HG03159 (cell line): ENCODE measurements at regions not wholly inside any gene's neighbourhood (a gene's known extent, or its start where the extent isn't known, plus 50 kb on each side); places are given as distances from the start of the nearest gene placed in this dataset.
"Not testable (repeated sequence)": the region's sequence is repeated elsewhere in the genome, so short reads cannot be mapped to it uniquely, and the experiment has no call there.

Experiments
- ATAC-seq: cut with Tn5 transposase; IDR thresholded peaks from one replicate; pipeline ENCODE4 v1.9.1; 2021; ENCODE audit warnings: mild to moderate bottlenecking, moderate library complexity; ENCODE audit not compliant: unreplicated experiment

DNA sequence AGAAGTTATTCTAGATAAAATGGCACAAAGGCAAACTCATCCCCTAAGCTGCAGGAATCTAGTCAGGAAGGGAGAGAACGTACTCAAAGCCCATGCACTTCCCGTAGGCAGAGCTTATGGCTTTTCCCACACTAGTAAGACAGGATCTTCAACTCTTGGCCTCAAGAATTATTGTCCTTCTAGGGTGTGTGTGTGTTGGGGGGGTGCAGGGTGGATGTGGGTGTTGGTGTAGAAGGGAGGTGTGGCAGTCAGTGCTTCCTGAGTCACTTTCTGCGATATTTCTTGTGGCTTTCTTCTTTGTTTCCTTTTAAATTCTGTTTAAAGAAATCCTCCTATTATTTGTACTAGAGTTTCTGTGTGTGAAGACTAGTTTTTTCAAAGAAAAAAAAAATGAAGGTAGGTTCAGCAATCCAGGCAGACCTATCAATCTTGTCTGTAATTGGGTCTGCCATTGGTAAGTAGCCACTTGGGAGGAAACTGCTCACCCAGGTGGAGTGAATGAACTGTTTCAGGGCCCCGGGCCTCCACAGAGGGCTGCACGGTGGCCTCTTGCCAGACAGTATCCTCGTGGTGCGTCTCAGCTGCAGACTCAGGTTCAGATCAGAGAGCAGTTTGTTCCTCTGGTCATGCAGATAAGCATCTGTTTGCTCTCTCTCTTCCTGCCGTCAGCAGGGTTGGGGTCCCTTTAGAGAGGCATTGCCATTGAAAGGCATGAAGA is 131.9 kb downstream of the NPR3 start:
- ATAC-seq = no peak

GRCh38 chr5:32843531-32843895 is 132.4 kb downstream of the NPR3 start:
- no peak for ATAC-seq

- no peak for ATAC-seq
Observed at GRCh38 chr5:32845171-32845570, 134.1 kb downstream of the NPR3 start.

DNA sequence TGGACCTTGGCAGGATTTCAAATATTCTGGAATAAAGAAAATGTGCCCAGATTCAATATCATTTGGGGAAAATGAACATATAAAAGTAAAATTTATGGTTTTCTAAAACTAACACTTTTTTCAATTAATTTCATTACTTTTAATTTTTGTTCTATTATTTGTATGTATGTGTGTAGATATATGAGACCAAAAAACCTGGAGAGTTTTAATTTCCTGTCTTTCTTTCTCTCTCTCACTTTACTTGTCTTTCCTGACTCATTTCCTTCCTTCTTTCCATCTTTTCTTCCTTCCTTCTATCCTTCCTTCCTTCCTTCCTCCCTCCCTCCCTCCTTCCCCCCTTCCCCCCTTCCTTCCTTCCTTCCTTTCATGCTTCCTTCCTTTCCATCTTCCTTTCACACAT is 137.0 kb downstream of the NPR3 start:
- ATAC-seq = no peak

GRCh38 chr5:32848681-32849080 is 137.6 kb downstream of the NPR3 start:
- ATAC-seq = no peak

DNA sequence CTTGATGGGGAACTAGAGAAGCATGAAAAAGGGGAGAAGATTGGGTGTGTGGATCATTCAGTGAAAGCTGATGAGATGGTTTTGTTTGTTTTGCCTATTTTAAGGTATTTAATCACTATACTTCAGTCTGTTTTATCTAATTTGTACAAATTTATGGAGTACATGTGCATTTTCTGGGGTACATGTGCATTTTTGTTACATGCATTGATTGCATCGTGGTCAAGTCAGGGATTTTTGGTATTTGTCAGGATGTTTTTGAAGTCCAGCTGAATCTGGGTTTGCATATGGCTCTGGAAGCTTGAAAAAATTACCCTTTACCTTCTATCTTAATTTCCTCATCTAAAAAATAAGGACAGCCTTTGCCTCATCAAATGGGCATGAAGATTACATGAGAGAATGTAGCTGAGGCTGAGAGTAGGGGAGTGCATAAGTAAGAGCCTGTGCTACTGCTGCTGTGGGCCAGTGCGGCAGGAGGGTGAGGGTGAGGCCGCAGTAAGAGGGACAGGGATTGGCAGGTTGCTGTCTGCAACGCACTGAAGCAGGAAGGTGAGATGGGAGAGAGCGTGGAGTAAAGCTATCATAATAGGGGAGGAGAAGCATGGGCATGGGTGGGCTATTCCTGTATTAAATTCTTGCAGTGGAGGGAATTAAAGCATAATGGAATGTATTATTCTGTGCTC is 139.8 kb downstream of the NPR3 start:
- no peak for ATAC-seq

DNA sequence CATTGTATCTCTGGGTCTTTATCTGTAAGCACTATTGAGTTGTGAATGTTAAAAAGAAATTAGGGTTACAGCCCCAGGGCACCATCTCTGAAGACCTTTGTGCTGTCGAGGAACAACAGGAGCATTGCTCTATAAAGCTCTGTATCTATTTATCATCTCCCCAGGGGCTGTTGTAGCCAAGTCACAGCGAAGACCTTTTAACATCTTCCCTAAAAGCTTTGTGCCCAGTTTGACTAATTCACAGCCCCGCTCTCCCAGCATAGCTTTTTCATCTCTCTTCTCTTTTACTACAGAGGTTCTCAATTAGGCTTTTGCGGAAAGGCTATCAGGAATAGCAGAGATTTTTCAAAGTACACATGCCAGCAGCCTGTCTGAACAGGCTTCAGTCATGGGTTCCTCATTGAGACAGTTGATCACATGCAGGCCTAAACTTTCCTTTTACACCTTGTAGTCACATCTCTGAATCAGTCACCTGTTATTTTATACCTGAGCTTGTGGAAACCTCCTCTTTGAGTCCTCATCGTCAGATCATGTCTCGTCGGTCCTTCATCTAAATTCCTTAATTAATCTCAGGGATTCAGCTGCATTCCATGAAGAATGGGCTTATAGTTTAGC is 140.5 kb downstream of the NPR3 start:
- ATAC-seq = no peak

DNA sequence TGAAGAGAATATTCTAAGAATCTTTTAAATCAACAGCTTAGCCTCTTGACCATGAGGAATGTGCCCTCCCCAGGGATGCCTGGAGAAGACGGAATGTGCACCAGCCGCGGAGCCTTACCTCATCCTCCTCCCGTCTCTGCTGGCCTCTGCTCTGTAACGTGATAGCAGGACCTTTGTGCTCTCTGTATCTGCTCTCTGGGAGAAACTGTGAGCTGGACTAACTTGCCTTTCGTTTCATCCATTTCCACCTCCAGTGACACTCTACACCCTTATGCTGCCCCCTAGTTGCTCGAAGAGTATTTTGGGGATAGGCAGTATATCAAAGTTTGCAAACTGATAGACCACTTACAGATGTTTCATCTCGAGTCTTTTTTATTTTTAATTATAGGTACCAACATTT is 141.4 kb downstream of the NPR3 start:
- no peak for ATAC-seq

DNA sequence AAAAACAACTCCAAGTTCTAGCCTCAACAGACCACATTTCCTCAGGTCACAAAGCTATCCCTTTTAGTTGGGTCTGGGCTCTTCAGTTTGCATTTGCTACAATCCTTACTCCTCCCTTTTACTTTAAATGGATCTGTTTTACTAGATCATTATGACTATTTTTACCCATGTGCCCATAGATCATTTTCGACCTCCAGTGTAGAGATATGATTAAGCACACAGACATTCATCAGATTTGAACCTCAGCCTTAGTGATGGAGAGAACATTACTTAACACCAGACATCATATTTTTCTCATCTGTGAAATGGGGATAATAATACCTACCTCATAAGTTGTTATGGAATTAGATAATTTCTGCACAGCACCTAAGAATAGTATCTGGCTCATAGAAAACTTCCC is 141.9 kb downstream of the NPR3 start:
- no peak for ATAC-seq

DNA sequence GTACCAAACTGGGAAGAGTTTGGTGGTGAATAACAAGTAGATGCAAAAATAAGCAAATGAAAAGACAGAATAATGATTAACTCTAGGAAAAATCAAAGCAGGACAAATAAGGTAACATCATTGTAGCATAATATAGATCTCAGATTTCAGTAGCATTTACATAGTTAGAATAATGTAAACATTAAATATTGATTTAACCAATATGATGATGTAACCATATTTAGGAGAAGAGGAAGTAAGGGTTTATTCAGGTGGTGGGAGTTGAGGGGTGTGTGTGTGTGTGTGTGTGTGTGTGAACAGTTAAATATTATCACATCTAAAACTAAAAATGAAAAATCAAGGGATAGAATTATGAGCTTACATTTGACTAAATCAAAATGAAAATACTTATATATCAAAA is 143.4 kb downstream of the NPR3 start:
- no peak for ATAC-seq

DNA sequence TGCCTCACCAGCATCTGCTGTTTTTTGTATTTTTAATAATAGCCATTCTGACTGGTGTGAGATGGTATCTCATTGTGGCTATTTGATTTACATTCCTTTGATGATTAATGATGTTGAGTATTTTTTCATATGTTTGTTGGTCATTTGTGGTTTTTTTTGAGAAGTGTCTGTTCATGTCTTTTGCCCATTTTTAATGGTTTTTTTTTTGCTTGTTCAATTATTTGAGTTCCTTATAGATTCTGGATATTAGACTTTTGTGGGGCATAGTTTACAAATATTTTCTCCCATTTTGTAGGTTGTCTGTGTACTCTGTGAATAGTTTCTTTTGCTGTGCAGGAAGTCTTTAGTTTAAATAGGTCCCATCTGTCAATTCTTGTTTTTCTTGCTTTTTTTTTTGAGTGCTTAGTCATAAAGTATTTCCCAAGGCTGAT is 148.1 kb downstream of the NPR3 start:
- no peak for ATAC-seq

GRCh38 chr5:32865475-32865874 is 154.4 kb downstream of the NPR3 start:
- no peak for ATAC-seq

DNA sequence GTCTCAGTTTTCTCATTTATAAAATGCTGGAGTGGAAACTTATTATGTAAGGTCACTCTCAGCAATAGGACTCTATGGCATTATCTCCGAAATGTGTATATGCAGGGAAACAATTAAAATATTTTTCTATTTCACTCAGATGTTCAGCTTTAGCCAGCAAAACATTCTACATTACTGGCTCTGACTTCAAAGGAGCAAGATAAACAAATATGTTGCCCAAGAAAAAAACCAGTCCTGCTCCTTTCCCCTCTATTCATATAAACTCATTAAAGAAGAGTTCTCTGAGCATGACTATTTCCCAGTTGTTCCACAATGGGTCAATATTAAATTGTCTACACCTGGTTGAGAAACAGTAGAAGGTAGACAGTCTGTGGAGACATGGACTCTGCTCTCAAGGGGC is 155.0 kb downstream of the NPR3 start:
- no peak for ATAC-seq

DNA sequence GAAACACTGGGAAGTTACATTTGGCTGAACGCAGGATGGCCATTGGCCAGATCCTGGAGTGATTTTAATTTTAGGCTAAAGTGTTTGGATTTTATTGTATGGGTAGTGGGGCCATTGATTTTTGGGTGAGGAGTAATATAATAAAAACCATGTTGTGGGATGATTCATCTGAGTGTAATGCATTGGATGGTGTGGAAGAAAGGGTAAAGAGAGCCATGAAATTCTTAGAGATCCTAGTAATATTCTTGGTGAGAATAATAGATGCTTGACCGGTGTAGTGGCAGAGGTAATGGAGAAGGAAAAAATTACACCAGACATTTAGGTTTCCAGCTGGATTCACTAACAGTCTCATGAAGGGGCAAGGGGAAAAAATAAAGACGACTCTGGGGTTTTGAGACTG is 158.1 kb downstream of the NPR3 start:
- no peak for ATAC-seq

GRCh38 chr5:32876791-32877190 is 165.7 kb downstream of the NPR3 start:
- ATAC-seq = no peak

DNA sequence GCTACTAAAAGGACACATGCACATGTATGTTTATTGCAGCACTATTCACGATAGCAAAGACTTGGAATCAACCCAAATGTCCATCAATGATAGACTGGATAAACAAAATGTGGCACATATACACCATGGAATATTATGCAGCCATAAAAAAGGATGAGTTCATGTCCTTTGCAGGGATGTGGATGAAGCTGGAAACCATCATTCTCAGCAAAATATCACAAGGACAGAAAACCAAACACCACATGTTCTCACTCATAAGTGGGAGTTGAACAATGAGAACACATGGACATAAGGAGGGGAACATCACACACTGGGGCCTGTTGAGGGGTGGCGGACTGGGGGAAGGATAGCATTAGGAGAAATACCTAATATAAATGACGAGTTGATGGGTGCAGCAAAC is 168.2 kb downstream of the NPR3 start:
- not testable (repeated sequence) for ATAC-seq

- ATAC-seq = no peak
Observed at GRCh38 chr5:32880796-32881195, 169.7 kb downstream of the NPR3 start.

DNA sequence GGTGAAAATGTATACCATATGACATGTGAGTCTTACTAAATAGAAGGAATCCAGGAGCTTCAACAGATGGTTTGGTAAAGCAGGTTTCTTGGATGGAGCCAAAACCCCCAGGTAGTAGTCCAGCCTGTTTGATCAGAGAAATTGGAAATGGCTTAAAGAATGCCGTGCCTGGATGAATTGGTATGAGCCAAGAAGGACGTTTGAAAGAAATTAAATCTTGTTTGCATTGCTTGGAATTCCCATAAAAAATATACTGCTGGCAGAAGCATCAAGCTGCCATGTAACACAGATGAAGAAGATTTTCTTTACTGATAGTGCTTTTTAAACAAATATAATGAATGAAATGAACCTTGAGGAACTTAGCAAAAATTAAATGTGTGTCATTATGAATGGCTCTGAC is 176.3 kb downstream of the NPR3 start:
- ATAC-seq = no peak

GRCh38 chr5:32889078-32889477 is 178.0 kb downstream of the NPR3 start:
- ATAC-seq = no peak

DNA sequence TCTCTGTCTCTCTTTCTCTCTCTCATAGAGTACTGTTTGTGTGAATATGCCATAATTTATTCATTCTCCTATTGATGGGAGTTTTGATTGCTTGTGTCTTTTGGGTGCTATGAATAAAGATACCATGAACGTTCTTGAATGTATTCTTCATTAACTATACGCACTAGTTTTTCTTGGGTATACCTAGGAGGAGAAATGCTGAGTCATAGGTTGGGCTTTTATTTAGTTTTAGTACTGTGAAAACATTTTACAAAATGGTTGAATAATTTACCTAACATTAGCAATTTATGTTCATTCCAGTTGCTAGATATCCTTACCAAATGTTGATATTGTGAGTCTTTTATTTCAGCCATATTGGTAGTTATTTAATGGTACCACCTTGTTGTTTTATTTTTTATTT is 192.5 kb downstream of the NPR3 start:
- no peak for ATAC-seq

DNA sequence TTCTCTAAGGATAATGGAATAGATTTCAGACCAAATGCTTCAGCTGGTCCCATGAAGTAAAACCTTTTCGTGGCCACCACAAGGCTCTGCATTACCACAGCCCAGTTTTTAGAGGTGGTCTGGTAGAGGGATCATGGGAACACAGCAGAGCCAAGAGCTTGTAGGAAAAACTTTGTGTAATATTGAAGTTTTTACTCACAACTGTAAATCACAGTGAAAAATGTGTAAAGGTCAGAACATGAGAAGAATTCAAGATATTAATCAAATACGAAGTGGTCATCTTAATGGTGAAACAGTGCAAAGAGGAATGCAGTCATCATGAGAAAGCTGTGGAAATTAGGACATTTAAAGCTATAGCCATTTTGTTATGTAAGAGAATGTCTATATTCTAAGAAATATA is 197.5 kb downstream of the NPR3 start:
- no peak for ATAC-seq

DNA sequence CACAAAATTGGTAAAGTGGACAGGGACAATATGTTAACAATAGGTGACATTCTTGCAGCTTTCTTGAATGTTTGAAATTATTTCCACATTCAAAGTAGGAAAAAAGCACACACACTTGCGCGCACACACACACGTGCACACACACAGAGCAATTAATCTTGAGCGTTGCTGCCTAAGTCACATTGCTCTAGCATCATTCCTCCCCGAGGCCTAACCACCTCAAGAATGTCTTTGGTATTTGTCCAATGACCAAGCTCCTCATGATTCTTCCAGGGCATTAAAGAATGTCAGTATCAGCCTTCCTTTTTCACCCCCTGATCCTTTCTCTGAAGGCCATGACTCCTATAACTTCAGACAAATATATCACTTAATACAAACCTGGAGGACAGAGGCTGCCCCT is 198.1 kb downstream of the NPR3 start:
- ATAC-seq = no peak
